Stimulated activated naive CD8-positive, alpha-beta T cell treated with anti-CD3 and anti-CD28 coated beads, Interleukin-15, Interleukin-2, amounts not matched to agents 100 ng/mL and 50 ng/mL, for 24 hours (primary cell): ENCODE measurements at regions not wholly inside any gene's neighbourhood (a gene's known extent, or its start where the extent isn't known, plus 50 kb on each side); places are given as distances from the start of the nearest gene placed in this dataset.

Experiments used
- H3K27ac Mint-ChIP-seq: one replicate; pipeline ENCODE4 v1.8.0; 2021; ENCODE audit warnings: mild to moderate bottlenecking, mixed read lengths
- H3K27me3 Mint-ChIP-seq: one replicate; pipeline ENCODE4 v1.8.0; 2021; ENCODE audit warnings: mixed read lengths
- H3K36me3 Mint-ChIP-seq: one replicate; pipeline ENCODE4 v1.8.0; 2021; ENCODE audit warnings: low read depth, mixed read lengths
- H3K4me1 Mint-ChIP-seq: one replicate; pipeline ENCODE4 v1.8.0; 2021; ENCODE audit warnings: low read depth, mixed read lengths
- H3K4me3 Mint-ChIP-seq: one replicate; pipeline ENCODE4 v1.8.0; 2021; ENCODE audit warnings: mild to moderate bottlenecking, mixed read lengths
- H3K9me3 Mint-ChIP-seq: one replicate; pipeline ENCODE4 v1.8.0; 2021; ENCODE audit warnings: mixed read lengths

DNA sequence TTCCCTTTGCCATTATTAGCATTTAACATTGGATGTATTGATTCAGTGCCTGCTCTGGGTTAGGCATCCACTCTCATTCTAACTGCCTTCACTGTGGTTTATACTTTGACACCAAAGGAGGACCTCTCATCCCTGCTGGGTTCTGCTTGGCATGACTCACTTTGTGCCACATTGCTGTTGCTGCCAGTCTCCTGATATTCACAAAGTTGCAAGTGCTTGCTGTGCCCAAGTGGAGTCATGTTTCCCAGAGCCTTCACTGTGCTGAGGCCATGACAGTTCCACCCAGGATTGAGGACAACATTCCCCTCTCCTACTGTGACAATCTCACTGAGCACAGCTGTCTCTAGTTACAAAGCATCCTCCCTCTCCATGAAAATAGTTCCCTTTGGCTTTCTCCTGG lies 519.9 kb upstream of the USP24 start:
- Mint-ChIP-seq H3K27ac (no peak overlapping the region), H3K4me3 (no peak overlapping the region), H3K36me3 (no peaks in the 10 kb centered on the region), H3K9me3 (no peaks in the 10 kb centered on the region), H3K27me3 (peaks cover 2% of the 10 kb centered on the region), H3K4me1 (no peaks in the 10 kb centered on the region)

DNA sequence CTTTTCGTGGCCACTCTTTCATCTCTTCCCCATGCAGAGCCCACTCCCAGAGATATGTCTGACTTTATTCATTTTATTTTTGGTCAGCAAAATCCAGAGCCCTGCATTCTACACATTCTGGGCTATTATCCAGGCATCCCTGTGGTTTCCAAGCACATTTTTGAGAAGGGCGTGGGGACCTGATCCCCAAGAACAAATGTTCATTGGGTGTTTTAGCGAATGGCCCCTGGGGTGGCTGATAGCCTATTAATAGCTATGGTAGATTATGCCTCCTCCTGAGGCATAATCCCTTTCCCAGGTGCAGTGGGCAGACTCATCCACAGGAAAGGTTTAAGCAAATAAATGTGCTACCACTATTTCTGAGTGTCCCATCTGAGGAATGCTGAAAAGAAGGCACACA lies 511.8 kb upstream of the USP24 start:
- H3K4me1 Mint-ChIP-seq, result no peaks in the 10 kb centered on the region
- H3K27ac Mint-ChIP-seq, result no peak overlapping the region
- H3K4me3 Mint-ChIP-seq, result no peak overlapping the region
- no peaks in the 10 kb centered on the region for H3K9me3 Mint-ChIP-seq
- peaks cover 8% of the 10 kb centered on the region for H3K27me3 Mint-ChIP-seq
- no peaks in the 10 kb centered on the region for H3K36me3 Mint-ChIP-seq

GRCh38 chr1:55725378-55725777 lies 510.2 kb upstream of the USP24 start:
- Mint-ChIP-seq H3K4me1 (no peaks in the 10 kb centered on the region), H3K36me3 (no peaks in the 10 kb centered on the region), H3K4me3 (no peak overlapping the region), H3K27ac (no peak overlapping the region), H3K27me3 (peaks cover 8% of the 10 kb centered on the region), H3K9me3 (no peaks in the 10 kb centered on the region)

GRCh38 chr1:55724551-55725325 lies 509.6 kb upstream of the USP24 start:
- Mint-ChIP-seq H3K4me3 (no peak overlapping the region), H3K36me3 (no peaks in the 10 kb centered on the region), H3K27ac (no peak overlapping the region), H3K27me3 (peaks cover 8% of the 10 kb centered on the region), H3K9me3 (no peaks in the 10 kb centered on the region), H3K4me1 (no peaks in the 10 kb centered on the region)

GRCh38 chr1:55723001-55723400 lies 507.8 kb upstream of the USP24 start:
- no peaks in the 10 kb centered on the region for H3K36me3 Mint-ChIP-seq
- H3K9me3 Mint-ChIP-seq, result no peaks in the 10 kb centered on the region
- H3K27ac Mint-ChIP-seq, result no peak overlapping the region
- H3K4me1 Mint-ChIP-seq, result no peaks in the 10 kb centered on the region
- peaks cover 8% of the 10 kb centered on the region for H3K27me3 Mint-ChIP-seq
- H3K4me3 Mint-ChIP-seq, result no peak overlapping the region

GRCh38 chr1:55720261-55720660 lies 505.1 kb upstream of the USP24 start:
- Mint-ChIP-seq H3K4me1 (no peaks in the 10 kb centered on the region), H3K27me3 (peaks cover 12% of the 10 kb centered on the region), H3K36me3 (no peaks in the 10 kb centered on the region)

DNA sequence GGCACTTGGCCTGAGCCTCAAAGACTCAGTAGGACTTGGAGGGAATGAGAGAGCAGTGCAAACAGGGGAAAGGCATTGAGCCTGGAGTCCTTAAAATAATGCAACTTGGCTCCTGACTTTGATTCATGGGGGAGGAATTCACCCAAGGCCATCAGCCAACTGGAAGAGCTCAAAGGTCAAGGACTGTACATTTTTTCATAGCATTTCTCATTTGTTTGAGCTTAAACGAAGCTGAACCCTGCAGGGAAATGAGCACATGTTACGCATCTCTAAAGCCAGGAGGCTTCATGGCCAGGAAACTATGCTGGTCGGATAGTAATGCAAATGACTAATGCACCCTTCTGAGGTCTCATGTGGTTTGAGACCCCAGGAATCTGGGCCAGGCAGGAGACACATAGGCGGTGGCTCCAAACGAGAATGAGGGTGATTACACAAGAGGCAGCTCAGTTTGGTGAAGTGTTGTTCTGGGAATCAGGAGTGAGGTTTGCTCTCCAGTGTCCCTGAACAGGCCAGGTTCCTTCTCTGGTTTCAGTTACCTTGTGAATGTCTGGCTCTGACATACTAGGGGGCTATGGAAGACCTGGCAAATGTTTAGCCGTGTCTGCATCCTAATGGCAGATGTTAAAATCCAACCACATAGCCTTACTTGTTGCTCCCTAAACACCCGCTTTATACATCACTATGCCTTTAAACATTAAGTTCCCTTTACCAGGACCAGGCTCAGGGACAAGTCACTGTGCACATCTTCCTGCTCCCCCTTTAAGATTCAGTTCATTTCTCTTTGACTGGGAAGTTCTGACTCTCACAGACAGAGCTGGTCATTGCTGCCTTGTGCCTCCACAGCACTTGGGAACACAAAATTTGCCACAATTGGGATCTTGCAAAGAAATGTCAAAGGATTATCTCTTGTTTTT lies 503.9 kb upstream of the USP24 start:
- Mint-ChIP-seq H3K27me3 (peaks cover 6% of the 10 kb centered on the region), H3K27ac (no peak overlapping the region), H3K9me3 (no peaks in the 10 kb centered on the region), H3K4me1 (no peaks in the 10 kb centered on the region), H3K4me3 (no peak overlapping the region), H3K36me3 (no peaks in the 10 kb centered on the region)

More at GRCh38 chr1:55720261-55720660, 505.1 kb upstream of the USP24 start:
- no peak overlapping the region for H3K27ac Mint-ChIP-seq
- no peak overlapping the region for H3K4me3 Mint-ChIP-seq
- no peaks in the 10 kb centered on the region for H3K9me3 Mint-ChIP-seq

- Mint-ChIP-seq H3K4me3 (no peak overlapping the region), H3K9me3 (no peaks in the 10 kb centered on the region), H3K36me3 (no peaks in the 10 kb centered on the region), H3K27ac (no peak overlapping the region), H3K27me3 (peaks cover 4% of the 10 kb centered on the region), H3K4me1 (no peaks in the 10 kb centered on the region)
Observed at GRCh38 chr1:55717111-55717510, 501.9 kb upstream of the USP24 start.

DNA sequence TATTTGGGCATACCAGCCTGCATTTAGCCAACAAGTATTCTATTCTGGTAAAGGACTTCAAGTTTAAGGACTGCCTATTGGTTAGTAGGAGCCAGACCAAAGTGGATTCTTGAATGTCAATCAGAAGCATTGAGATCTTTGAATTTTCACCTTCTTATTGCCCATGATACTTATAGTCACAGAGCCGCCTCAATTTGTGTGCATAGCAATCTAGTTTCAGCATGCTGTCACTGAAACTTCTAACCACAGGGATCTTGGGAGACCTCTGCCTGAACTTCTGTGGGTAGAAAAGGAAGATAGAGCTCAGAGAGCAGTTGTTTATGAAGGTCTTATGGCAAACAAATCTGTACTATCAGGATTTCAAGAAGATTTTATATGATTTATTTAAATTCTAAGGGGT lies 501.4 kb upstream of the USP24 start:
- Mint-ChIP-seq H3K4me1 (no peaks in the 10 kb centered on the region), H3K4me3 (no peak overlapping the region), H3K36me3 (no peaks in the 10 kb centered on the region), H3K27me3 (peaks cover 4% of the 10 kb centered on the region), H3K27ac (no peak overlapping the region), H3K9me3 (no peaks in the 10 kb centered on the region)

DNA sequence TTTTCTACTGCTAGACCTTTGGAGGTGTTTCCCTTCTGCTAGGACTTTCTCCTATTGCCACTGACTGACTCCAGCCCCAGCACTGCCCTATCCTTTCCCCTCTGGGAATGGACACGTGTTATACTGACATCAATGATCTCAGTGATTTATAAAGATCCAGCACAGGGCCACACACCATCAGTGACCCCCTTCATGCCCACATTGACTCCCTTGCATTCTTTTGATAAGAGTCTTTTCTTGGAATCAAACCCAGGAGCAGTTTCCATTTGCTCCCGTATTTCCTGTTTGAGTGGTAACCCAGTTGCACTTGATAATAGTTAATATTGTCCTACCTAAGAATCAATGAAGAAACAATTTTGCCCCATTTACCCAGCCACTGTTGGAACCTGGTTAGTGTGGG lies 501.0 kb upstream of the USP24 start:
- no peak overlapping the region for H3K4me3 Mint-ChIP-seq
- no peak overlapping the region for H3K27ac Mint-ChIP-seq
- peaks cover 4% of the 10 kb centered on the region for H3K27me3 Mint-ChIP-seq
- H3K4me1 Mint-ChIP-seq, result no peaks in the 10 kb centered on the region
- no peaks in the 10 kb centered on the region for H3K9me3 Mint-ChIP-seq
- H3K36me3 Mint-ChIP-seq, result no peaks in the 10 kb centered on the region

GRCh38 chr1:55714230-55714629 lies 499.1 kb upstream of the USP24 start:
- H3K4me1 Mint-ChIP-seq, result no peaks in the 10 kb centered on the region
- no peaks in the 10 kb centered on the region for H3K36me3 Mint-ChIP-seq
- H3K9me3 Mint-ChIP-seq, result no peaks in the 10 kb centered on the region
- no peak overlapping the region for H3K4me3 Mint-ChIP-seq
- peaks cover 8% of the 10 kb centered on the region for H3K27me3 Mint-ChIP-seq
- no peak overlapping the region for H3K27ac Mint-ChIP-seq

- Mint-ChIP-seq H3K27me3 (peaks cover 8% of the 10 kb centered on the region), H3K4me3 (no peak overlapping the region), H3K4me1 (no peaks in the 10 kb centered on the region), H3K9me3 (no peaks in the 10 kb centered on the region), H3K27ac (no peak overlapping the region), H3K36me3 (no peaks in the 10 kb centered on the region)
Observed at GRCh38 chr1:55713516-55713915, 498.4 kb upstream of the USP24 start.

- peaks cover 4% of the 10 kb centered on the region for H3K27me3 Mint-ChIP-seq
- no peak overlapping the region for H3K4me3 Mint-ChIP-seq
- H3K4me1 Mint-ChIP-seq, result no peaks in the 10 kb centered on the region
Observed at GRCh38 chr1:55712148-55712547, 497.0 kb upstream of the USP24 start.

GRCh38 chr1:55708781-55709180 lies 493.6 kb upstream of the USP24 start:
- no peaks in the 10 kb centered on the region for H3K9me3 Mint-ChIP-seq
- no peak overlapping the region for H3K4me3 Mint-ChIP-seq
- no peak overlapping the region for H3K27ac Mint-ChIP-seq
- no peaks in the 10 kb centered on the region for H3K36me3 Mint-ChIP-seq
- H3K27me3 Mint-ChIP-seq, result peaks cover 4% of the 10 kb centered on the region
- no peaks in the 10 kb centered on the region for H3K4me1 Mint-ChIP-seq

More at GRCh38 chr1:55712148-55712547, 497.0 kb upstream of the USP24 start:
- H3K9me3 Mint-ChIP-seq, result no peaks in the 10 kb centered on the region
- H3K36me3 Mint-ChIP-seq, result no peaks in the 10 kb centered on the region
- H3K27ac Mint-ChIP-seq, result no peak overlapping the region

DNA sequence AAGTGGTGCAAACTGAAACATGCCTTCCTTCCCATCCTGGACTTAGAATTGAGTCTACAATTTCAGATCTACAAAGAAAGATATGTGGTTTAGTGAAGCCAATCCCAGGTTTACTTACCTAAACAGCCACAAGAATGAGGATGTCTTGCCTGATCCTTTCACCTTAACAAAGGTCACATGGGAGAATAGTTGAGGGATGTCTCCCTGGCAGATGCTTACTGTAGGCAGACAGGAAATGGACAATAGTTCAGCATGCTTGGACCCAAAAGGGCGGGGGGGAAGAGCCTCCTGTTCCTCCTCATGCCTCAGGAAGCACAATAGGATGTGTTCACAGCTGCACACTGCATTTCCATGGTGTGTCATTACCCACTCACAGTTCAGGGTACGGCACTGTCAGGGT lies 492.7 kb upstream of the USP24 start:
- Mint-ChIP-seq H3K4me3 (no peak overlapping the region), H3K36me3 (no peaks in the 10 kb centered on the region), H3K27me3 (peaks cover 4% of the 10 kb centered on the region), H3K9me3 (no peaks in the 10 kb centered on the region), H3K4me1 (no peaks in the 10 kb centered on the region), H3K27ac (no peak overlapping the region)
